HCT116 (cell line): ENCODE measurements at regions not wholly inside any gene's neighbourhood (a gene's known extent, or its start where the extent isn't known, plus 50 kb on each side); places are given as distances from the start of the nearest gene placed in this dataset.

Experiments used
- ATAC-seq: fragments of 200-7000 bp; cut with Tn5 transposase; 2 replicates; pipeline ENCODE4 v1.9.1; 2020; ENCODE audit warnings: mild to moderate bottlenecking, moderate library complexity
- BruUV-seq: library from RNA; stranded (reverse); fragments of 400-500 nt; replicated peaks from 2 replicates; lab custom pipeline; 2021; lab: Mats Ljungman, UMichigan
- CTCF ChIA-PET: fragments of 300-600 bp; sonication (Branson Sonifier 250); formaldehyde crosslinking; loops from one replicate; lab custom pipeline; 2021; ENCODE audit warnings: antibody characterized with exemption; lab: Charles Lee
- POLR2A ChIA-PET: fragments of 300-600, 350-600 bp; sonication (Branson Sonifier 250); formaldehyde crosslinking; loops from one replicate; lab custom pipeline; 2021; ENCODE audit warnings: antibody characterized with exemption; lab: Charles Lee
- RAD21 ChIA-PET, 2 experiments: fragments of 300-600 bp; sonication (Branson Sonifier 250); formaldehyde crosslinking; loops; one replicate each; lab custom pipeline; 2023; ENCODE audit warnings: low total read pairs in 2 of 2; ENCODE audit not compliant: uncharacterized antibody in 2 of 2, unreplicated experiment in 2 of 2, low non-redundant PET in 1 of 2; lab: Charles Lee
- DNase-seq: peaks from one replicate; pipeline ENCODE4 v3.0.0-alpha.2; 2010; ENCODE audit warnings: low read depth, low spot score
- H2AFZ ChIP-seq: fragments of 200-600 bp; shearing (Covaris generic), sonication (generic); 2 replicates; pipeline ENCODE4 v1.6.1; 2017; ENCODE audit warnings: low read depth, mixed run types, mixed read lengths, antibody characterized with exemption, low read length; ENCODE audit not compliant: poor library complexity, severe bottlenecking
- H3K27ac ChIP-seq: 2 replicates; pipeline ENCODE4 v1.5.1; 2012; ENCODE audit warnings: low read depth, low read length
- H3K27me3 ChIP-seq: fragments of 200-600 bp; sonication (generic); 2 replicates; pipeline ENCODE4 v1.6.1; 2016; ENCODE audit warnings: mixed run types, low read length, mixed read lengths; ENCODE audit not compliant: insufficient read depth
- H3K36me3 ChIP-seq, 2 experiments: fragments of 200-500 bp in 1 of 2; fragments of 200-600 bp in 1 of 2; sonication (Bioruptor generic) in 1 of 2; sonication (generic) in 1 of 2; 2 replicates each; pipeline versions ENCODE4 v1.5.1 to v1.6.1; 2014 to 2016; ENCODE audit warnings: low read length in 2 of 2, inconsistent platforms in 1 of 2, mixed read lengths in 1 of 2, mixed run types in 1 of 2; ENCODE audit not compliant: insufficient read depth in 2 of 2, control insufficient read depth in 1 of 2
- H3K4me1 ChIP-seq, 2 experiments: fragments of 200-600 bp in 1 of 2; sonication (generic) in 1 of 2; 2 replicates each; pipeline versions ENCODE4 v1.5.1 to v1.6.1; 2012 to 2017; ENCODE audit warnings: low read length in 2 of 2, inconsistent platforms in 1 of 2, mild to moderate bottlenecking in 1 of 2, mixed read lengths in 1 of 2, mixed run types in 1 of 2, moderate library complexity in 1 of 2; ENCODE audit not compliant: insufficient read depth in 2 of 2, control insufficient read depth in 1 of 2
- H3K4me2 ChIP-seq: fragments of 200-600 bp; sonication (generic); 2 replicates; pipeline ENCODE4 v1.6.1; 2017; ENCODE audit warnings: mixed run types, low read length, mixed read lengths
- H3K4me3 ChIP-seq, 2 experiments: fragments of 200-600 bp in 1 of 2; sonication (generic) in 1 of 2; replicated peaks in 1 of 2; 2 replicates each; pipeline ENCODE4 v1.5.1; 2011 to 2016; ENCODE audit warnings: low read length in 2 of 2, control low read depth in 1 of 2, low read depth in 1 of 2, mild to moderate bottlenecking in 1 of 2, mixed read lengths in 1 of 2, mixed run types in 1 of 2
- H3K79me2 ChIP-seq: fragments of 200-600 bp; sonication (generic); 2 replicates; pipeline ENCODE4 v1.6.1; 2017; ENCODE audit warnings: mild to moderate bottlenecking, mixed run types, low read length, moderate library complexity, mixed read lengths; ENCODE audit not compliant: insufficient read depth
- H3K9ac ChIP-seq: fragments of 200-600 bp; sonication (generic); 2 replicates; pipeline ENCODE4 v1.6.1; 2016; ENCODE audit warnings: low read length, mixed read lengths
- H3K9me2 ChIP-seq: fragments of 200-600 bp; sonication (generic), shearing (Covaris generic); 2 replicates; pipeline ENCODE4 v1.6.1; 2017; ENCODE audit warnings: mixed run types, mild to moderate bottlenecking, moderate library complexity; ENCODE audit not compliant: insufficient read depth
- H3K9me3 ChIP-seq, 2 experiments: fragments of 200-500 bp in 1 of 2; fragments of 200-600 bp in 1 of 2; sonication (Bioruptor generic) in 1 of 2; sonication (generic) in 1 of 2; 2 replicates each; pipeline ENCODE4 v1.6.1; 2014 to 2017; ENCODE audit warnings: low read length in 2 of 2, mixed read lengths in 2 of 2, inconsistent platforms in 1 of 2, low read depth in 1 of 2, mild to moderate bottlenecking in 1 of 2, mixed run types in 1 of 2, moderate library complexity in 1 of 2; ENCODE audit not compliant: control insufficient read depth in 1 of 2, insufficient read depth in 1 of 2
- H4K20me1 ChIP-seq: fragments of 200-600 bp; sonication (generic), shearing (Covaris generic); 2 replicates; pipeline ENCODE4 v1.6.1; 2017; ENCODE audit warnings: mixed run types, mild to moderate bottlenecking, moderate library complexity; ENCODE audit not compliant: insufficient read depth
- ATF3 ChIP-seq: IDR thresholded peaks from 2 replicates; pipeline ENCODE4 v1.6.1; 2012
- ELF1 ChIP-seq: IDR thresholded peaks from 2 replicates; pipeline ENCODE4 v1.6.1; 2012; ENCODE audit warnings: low read depth, borderline replicate concordance
- REST ChIP-seq: IDR thresholded peaks from 2 replicates; pipeline ENCODE4 v1.6.1; 2012; ENCODE audit warnings: low read depth
- SP1 ChIP-seq: IDR thresholded peaks from 2 replicates; pipeline ENCODE4 v1.6.1; 2012; ENCODE audit warnings: low read depth
- ZFX ChIP-seq: fragments of 450-650 bp; IDR thresholded peaks from 2 replicates; pipeline ENCODE4 v1.6.1; 2017
- intact Hi-C: fragments of 100-400 bp; cut with micrococcal nuclease; formaldehyde crosslinking; loops from 2 replicates; pipeline ENCODE4 v1.10.0; 2022

- Histone ChIP-seq H3K4me2 (no peak overlapping the region), H3K27ac (no peak overlapping the region), H2AFZ (no peak overlapping the region), H3K79me2 (no peaks in the 10 kb centered on the region), H3K36me3 (no peaks in the 10 kb centered on the region), H3K9me2 (no peaks in the 10 kb centered on the region), H4K20me1 (no peaks in the 10 kb centered on the region), H3K9me3 (no peaks in the 10 kb centered on the region), H3K4me3 (no peak overlapping the region), H3K9ac (no peak overlapping the region), H3K27me3 (no peaks in the 10 kb centered on the region), H3K4me1 (peaks cover 0 to under 1% of the 10 kb centered on the region in 2 experiments; a peak in 1 of 4 replicates)
- POLR2A ChIA-PET, result no interaction called here
- no peak for DNase-seq
- RAD21 ChIA-PET, result no interaction called here
- no TSS peak for BruUV-seq
- no peak for ATAC-seq
- CTCF ChIA-PET, result no interaction called here
- intact Hi-C loops, result no loop called here
- no peak for TF ChIP-seq ATF3
- TF ChIP-seq ZFX, result no peak
- TF ChIP-seq ELF1, result no peak
- TF ChIP-seq REST, result no peak
- no peak for TF ChIP-seq SP1
Measured at GRCh38 chr15:77865106-77865610, 212.4 kb downstream of the TBC1D2B start.
